ENCODE measurements at regions not wholly inside any gene's neighbourhood (a gene's known extent, or its start where the extent isn't known, plus 50 kb on each side); places are given as distances from the start of the nearest gene placed in this dataset.

DNA sequence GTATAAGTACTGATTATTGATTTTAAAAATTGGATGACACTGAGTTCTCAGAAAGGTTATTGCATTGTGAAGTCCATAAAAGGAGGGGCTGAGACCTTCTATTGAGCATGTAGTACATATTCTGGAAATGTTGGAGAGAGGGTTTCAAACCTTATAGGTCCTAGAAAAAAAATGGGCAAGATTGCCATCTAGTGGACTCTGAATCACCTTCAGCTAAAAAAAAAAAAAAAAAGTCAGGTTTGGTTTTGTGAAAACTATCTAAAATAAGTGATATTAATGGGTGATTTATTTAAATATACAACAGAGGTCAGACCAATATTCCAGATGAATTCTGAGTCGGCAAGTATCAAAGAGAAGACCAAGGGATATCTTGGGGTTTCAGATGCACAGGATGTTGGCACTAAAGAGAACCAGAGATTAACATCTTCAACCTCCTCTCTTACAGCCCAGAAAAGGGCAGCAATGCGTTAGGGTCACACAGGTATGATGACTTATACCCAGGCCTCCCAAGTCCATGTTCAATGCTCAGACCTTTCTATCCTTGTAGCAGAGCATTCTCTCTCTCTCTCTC is 109.8 kb upstream of the NMUR2 start:
- DNase-seq (ENCODE audit: low read depth, low spot score) = no peak
- WGBS (ENCODE audit: insufficient coverage, insufficient replicate concordance, low lambda C conversion rate, missing lambda C conversion rate) = 18% methylated on average over 2 of the region's 2 CpGs

More for the DNA sequence above, 109.8 kb upstream of the NMUR2 start:
- intact Hi-C loops (cut with micrococcal nuclease; ENCODE audit: unreplicated experiment) (loop anchor here (5.0 kb wide), 1 partner anchor 373 kb away; no protein-coding TSS in a partner anchor), in situ Hi-C loops (cut with MboI) (no loop called here)
- ChIA-PET RAD21 (ENCODE audit: unreplicated experiment) (interaction anchor here (0.9 to 1.4 kb wide), 5 partner anchors 10 to 1450 kb away, joined by 3 to 10 read pairs (median 3); no protein-coding TSS in a partner anchor), SMC1A (ENCODE audit: uncharacterized antibody, unreplicated experiment) (interaction anchor here (0.6 to 1.6 kb wide), 6 partner anchors 10 to 1195 kb away, joined by 3 to 5 read pairs (median 4); no protein-coding TSS in a partner anchor), CTCF (interaction anchor here (0.6 to 2.8 kb wide), 15 partner anchors 10 to 1505 kb away, joined by 3 to 12 read pairs (median 5); no protein-coding TSS in a partner anchor), POLR2A (interaction anchor here (0.6 kb wide), 1 partner anchor 1999 kb away, joined by 3 read pairs; no protein-coding TSS in a partner anchor)
- no TSS peak for BruUV-seq (replicated peaks)
- TF ChIP-seq, protein P1, sequence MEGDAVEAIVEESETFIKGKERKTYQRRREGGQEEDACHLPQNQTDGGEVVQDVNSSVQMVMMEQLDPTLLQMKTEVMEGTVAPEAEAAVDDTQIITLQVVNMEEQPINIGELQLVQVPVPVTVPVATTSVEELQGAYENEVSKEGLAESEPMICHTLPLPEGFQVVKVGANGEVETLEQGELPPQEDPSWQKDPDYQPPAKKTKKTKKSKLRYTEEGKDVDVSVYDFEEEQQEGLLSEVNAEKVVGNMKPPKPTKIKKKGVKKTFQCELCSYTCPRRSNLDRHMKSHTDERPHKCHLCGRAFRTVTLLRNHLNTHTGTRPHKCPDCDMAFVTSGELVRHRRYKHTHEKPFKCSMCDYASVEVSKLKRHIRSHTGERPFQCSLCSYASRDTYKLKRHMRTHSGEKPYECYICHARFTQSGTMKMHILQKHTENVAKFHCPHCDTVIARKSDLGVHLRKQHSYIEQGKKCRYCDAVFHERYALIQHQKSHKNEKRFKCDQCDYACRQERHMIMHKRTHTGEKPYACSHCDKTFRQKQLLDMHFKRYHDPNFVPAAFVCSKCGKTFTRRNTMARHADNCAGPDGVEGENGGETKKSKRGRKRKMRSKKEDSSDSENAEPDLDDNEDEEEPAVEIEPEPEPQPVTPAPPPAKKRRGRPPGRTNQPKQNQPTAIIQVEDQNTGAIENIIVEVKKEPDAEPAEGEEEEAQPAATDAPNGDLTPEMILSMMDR (IDR thresholded peaks at IDR 0.05 in 2 of 3, conservative IDR thresholded peaks at IDR 0.05 in 1 of 3; ENCODE audit: control insufficient read depth in 2 of 3, extremely low read depth in 1 of 3, insufficient read depth in 1 of 3, low read depth in 3 of 3, low read length in 3 of 3) = peak; percentile 36 to 41 (median 39); a peak in 4 of 6 replicates
- TF ChIP-seq YBX1 (IDR thresholded peaks at IDR 0.05) (no peak), NFYB (IDR thresholded peaks at IDR 0.05; ENCODE audit: insufficient read depth, low read depth, low read length) (no peak), KAT2A (conservative IDR thresholded peaks at IDR 0.05; ENCODE audit: control insufficient read depth, low read depth, low read length) (no peak), RAD21 (IDR thresholded peaks at IDR 0.05; ENCODE audit: insufficient read depth, low read depth, low read length) (peak; percentile 36), ZNF384 (IDR thresholded peaks at IDR 0.05; ENCODE audit: borderline replicate concordance, low read depth, low read length) (peak; percentile 93)
- TF ChIP-seq, protein P2, sequence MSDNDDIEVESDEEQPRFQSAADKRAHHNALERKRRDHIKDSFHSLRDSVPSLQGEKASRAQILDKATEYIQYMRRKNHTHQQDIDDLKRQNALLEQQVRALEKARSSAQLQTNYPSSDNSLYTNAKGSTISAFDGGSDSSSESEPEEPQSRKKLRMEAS (IDR thresholded peaks at IDR 0.05; ENCODE audit: low read depth, low read length) = no peak
- Histone ChIP-seq H3K27me3 (replicated peaks in 1 of 2; ENCODE audit: control insufficient read depth in 2 of 2, insufficient read depth in 2 of 2, low read length in 1 of 2) (no peaks in the 10 kb centered on the region; a peak in 1 of 4 replicates), H3K36me3 (ENCODE audit: control insufficient read depth in 2 of 2, insufficient read depth in 2 of 2, low read length in 1 of 2) (no peaks in the 10 kb centered on the region), H4K20me1 (ENCODE audit: control insufficient read depth, insufficient read depth) (no peaks in the 10 kb centered on the region), H3K4me2 (ENCODE audit: control insufficient read depth, insufficient read depth) (no peak overlapping the region), H3K4me3 (no peak overlapping the region), H3K79me2 (ENCODE audit: control insufficient read depth, insufficient read depth, low read length) (no peaks in the 10 kb centered on the region), H3K9me3 (replicated peaks; ENCODE audit: control insufficient read depth, insufficient read depth, low read length) (no peaks in the 10 kb centered on the region), H3K27ac (ENCODE audit: control insufficient read depth, insufficient read depth) (no peak overlapping the region), H3K4me1 (ENCODE audit: control insufficient read depth, insufficient read depth, low read length) (no peaks in the 10 kb centered on the region), H3K9ac (ENCODE audit: control insufficient read depth, insufficient read depth, low read length) (no peak overlapping the region), H2AFZ (ENCODE audit: control insufficient read depth, low read depth, low read length) (no peak overlapping the region)
- FAIRE-seq (no peak), ATAC-seq (peak; percentile 56; the same call in 2 of the 3 replicates)
